ENCODE measurements at regions not wholly inside any gene's neighbourhood (a gene's known extent, or its start where the extent isn't known, plus 50 kb on each side); places are given as distances from the start of the nearest gene placed in this dataset.

DNA sequence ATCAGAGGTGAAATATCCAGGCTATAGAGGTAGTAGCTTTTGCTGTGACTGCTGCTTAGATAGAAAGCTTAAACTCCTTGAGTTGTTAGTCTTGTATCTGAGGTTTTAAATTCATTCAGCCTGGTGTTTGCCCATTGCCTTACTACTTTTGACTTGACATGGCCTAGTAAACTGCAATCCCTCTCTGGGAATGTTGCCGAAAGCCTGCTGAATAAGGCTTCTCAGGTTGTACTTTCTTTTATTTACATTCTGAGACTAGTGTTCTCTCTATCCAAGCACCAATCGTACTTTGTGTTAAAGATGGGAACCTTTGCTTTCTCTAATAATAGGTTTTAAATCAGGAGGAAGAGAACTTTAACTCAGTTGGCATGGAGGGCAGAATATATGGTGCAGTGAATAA lies 357.6 kb upstream of the CWC22 start:
- H3K36me3 ChIP-seq (replicated peaks; ENCODE audit: insufficient read depth, low read length): no peaks in the 10 kb centered on the region
- H3K79me2 ChIP-seq (ENCODE audit: low read length): no peaks in the 10 kb centered on the region
- H3K4me1 ChIP-seq (ENCODE audit: low read length): peaks cover 24% of the 10 kb centered on the region
- H3K9me3 ChIP-seq (replicated peaks; ENCODE audit: insufficient read depth, low read length): no peaks in the 10 kb centered on the region
- TF ChIP-seq EZH2phosphoT487 (IDR thresholded peaks at IDR 0.05; ENCODE audit: low read length) (no peak), EZH2 (optimal IDR thresholded peaks at IDR 0.05; ENCODE audit: low read depth, low read length) (no peak)
- TF ChIP-seq, protein P1, sequence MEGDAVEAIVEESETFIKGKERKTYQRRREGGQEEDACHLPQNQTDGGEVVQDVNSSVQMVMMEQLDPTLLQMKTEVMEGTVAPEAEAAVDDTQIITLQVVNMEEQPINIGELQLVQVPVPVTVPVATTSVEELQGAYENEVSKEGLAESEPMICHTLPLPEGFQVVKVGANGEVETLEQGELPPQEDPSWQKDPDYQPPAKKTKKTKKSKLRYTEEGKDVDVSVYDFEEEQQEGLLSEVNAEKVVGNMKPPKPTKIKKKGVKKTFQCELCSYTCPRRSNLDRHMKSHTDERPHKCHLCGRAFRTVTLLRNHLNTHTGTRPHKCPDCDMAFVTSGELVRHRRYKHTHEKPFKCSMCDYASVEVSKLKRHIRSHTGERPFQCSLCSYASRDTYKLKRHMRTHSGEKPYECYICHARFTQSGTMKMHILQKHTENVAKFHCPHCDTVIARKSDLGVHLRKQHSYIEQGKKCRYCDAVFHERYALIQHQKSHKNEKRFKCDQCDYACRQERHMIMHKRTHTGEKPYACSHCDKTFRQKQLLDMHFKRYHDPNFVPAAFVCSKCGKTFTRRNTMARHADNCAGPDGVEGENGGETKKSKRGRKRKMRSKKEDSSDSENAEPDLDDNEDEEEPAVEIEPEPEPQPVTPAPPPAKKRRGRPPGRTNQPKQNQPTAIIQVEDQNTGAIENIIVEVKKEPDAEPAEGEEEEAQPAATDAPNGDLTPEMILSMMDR (IDR thresholded peaks at IDR 0.05; ENCODE audit: low read length): no peak
- no peaks in the 10 kb centered on the region for H3K9me2 ChIP-seq (replicated peaks; ENCODE audit: insufficient read depth, low read length)
- no peak overlapping the region for H3K9ac ChIP-seq (ENCODE audit: low read length)
- peaks cover 20% of the 10 kb centered on the region for H3F3A ChIP-seq (ENCODE audit: insufficient read depth, low read length)
- no peaks in the 10 kb centered on the region for H4K20me1 ChIP-seq (ENCODE audit: insufficient read depth, low read length)
- no peaks in the 10 kb centered on the region for H3K27me3 ChIP-seq (replicated peaks; ENCODE audit: insufficient read depth, low read length)
- no peak overlapping the region for H3K4me2 ChIP-seq (ENCODE audit: low read depth, low read length)
- H3K4me3 ChIP-seq (ENCODE audit: low read length): no peak overlapping the region
- no peak overlapping the region for H3K27ac ChIP-seq (ENCODE audit: low read length)
- DNase-seq: no peak
- no peak overlapping the region for H2AFZ ChIP-seq (ENCODE audit: low read length)

DNA sequence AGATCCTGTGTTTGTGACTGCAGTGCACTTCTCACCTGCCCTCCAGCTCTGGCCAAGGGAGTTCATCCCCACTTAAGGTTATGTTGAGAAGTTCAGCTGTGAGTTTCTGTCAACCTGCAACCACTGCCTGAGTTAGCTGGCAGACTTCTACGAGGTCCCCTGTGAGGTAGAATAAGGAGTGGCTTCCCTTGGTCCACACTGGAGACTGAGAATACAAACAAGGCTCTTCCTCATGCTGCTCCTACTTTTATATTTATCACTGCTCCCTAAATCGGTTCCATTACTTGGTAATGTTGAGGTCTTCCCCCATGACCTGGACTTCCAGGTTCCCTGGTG lies 353.2 kb upstream of the CWC22 start:
- no peak for DNase-seq
- no peaks in the 10 kb centered on the region for H3K9me2 ChIP-seq (replicated peaks; ENCODE audit: insufficient read depth, low read length)
- TF ChIP-seq EZH2 (optimal IDR thresholded peaks at IDR 0.05; ENCODE audit: low read depth, low read length) (no peak), EZH2phosphoT487 (IDR thresholded peaks at IDR 0.05; ENCODE audit: low read length) (no peak)
- TF ChIP-seq, protein P1 (IDR thresholded peaks at IDR 0.05; ENCODE audit: low read length): no peak
- H3F3A ChIP-seq (ENCODE audit: insufficient read depth, low read length): peaks cover 37% of the 10 kb centered on the region
- peak overlapping the region; percentile 74 for H3K4me2 ChIP-seq (ENCODE audit: low read depth, low read length)
- peak overlapping the region; percentile 79 for H2AFZ ChIP-seq (ENCODE audit: low read length)
- H3K9me3 ChIP-seq (replicated peaks; ENCODE audit: insufficient read depth, low read length): no peaks in the 10 kb centered on the region
- H3K4me1 ChIP-seq (ENCODE audit: low read length): peaks cover 42% of the 10 kb centered on the region
- H3K4me3 ChIP-seq (ENCODE audit: low read length): peak overlapping the region; percentile 31
- H4K20me1 ChIP-seq (ENCODE audit: insufficient read depth, low read length): no peaks in the 10 kb centered on the region
- no peaks in the 10 kb centered on the region for H3K27me3 ChIP-seq (replicated peaks; ENCODE audit: insufficient read depth, low read length)
- no peaks in the 10 kb centered on the region for H3K36me3 ChIP-seq (replicated peaks; ENCODE audit: insufficient read depth, low read length)
- peak overlapping the region; percentile 91 for H3K27ac ChIP-seq (ENCODE audit: low read length)
- H3K9ac ChIP-seq (ENCODE audit: low read length): peak overlapping the region; percentile 32; the same call in 1 of the 2 replicates
- no peaks in the 10 kb centered on the region for H3K79me2 ChIP-seq (ENCODE audit: low read length)

DNA sequence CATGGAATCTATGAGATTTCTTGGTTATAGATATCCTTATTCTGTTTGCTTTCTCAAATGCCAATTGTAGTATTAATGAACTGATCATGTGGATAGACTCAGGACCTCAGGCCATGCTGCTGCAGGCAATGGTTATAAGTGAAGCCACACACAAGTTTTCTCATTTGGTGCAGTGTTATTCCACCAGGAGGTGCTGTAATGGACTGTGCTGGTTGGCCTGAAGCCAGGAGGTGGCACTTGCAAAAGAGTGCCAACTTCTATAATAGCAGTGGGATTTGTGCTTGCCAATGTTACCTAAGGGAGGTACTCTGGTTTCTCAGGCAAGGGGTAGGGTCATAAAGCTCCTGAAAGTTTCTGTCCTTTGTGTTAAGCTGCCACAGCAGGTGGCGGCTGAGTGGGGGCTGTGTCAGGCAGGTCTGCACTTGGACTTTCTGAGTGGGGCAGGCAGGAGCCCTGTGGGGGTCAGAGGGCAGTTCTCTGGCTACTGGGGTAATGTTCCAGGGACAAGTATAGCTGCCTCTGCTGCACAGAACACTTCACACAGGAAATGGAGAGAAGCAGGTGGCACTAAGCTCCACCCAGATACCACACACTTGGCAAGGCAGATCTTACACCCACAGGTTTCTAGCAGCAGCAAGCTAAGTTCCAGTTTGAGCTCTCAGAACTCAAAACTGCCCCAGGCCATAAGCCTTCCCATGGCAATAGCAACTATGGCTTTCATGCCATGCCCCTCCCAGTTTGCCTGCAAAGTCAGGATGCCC lies 352.6 kb upstream of the CWC22 start:
- Histone ChIP-seq H3F3A (ENCODE audit: insufficient read depth, low read length) (peaks cover 37% of the 10 kb centered on the region), H4K20me1 (ENCODE audit: insufficient read depth, low read length) (no peaks in the 10 kb centered on the region), H3K4me3 (ENCODE audit: low read length) (peak overlapping the region; percentile 31; the same call in 1 of the 2 replicates), H3K9me3 (replicated peaks; ENCODE audit: insufficient read depth, low read length) (no peaks in the 10 kb centered on the region), H2AFZ (ENCODE audit: low read length) (peak overlapping the region; percentile 79), H3K9me2 (replicated peaks; ENCODE audit: insufficient read depth, low read length) (no peaks in the 10 kb centered on the region), H3K9ac (ENCODE audit: low read length) (peak overlapping the region; percentile 32; the same call in 1 of the 2 replicates), H3K4me2 (ENCODE audit: low read depth, low read length) (peak overlapping the region; percentile 74), H3K27me3 (replicated peaks; ENCODE audit: insufficient read depth, low read length) (no peaks in the 10 kb centered on the region), H3K4me1 (ENCODE audit: low read length) (peaks cover 42% of the 10 kb centered on the region), H3K36me3 (replicated peaks; ENCODE audit: insufficient read depth, low read length) (no peaks in the 10 kb centered on the region), H3K27ac (ENCODE audit: low read length) (peak overlapping the region; percentile 91), H3K79me2 (ENCODE audit: low read length) (no peaks in the 10 kb centered on the region)
- TF ChIP-seq EZH2 (optimal IDR thresholded peaks at IDR 0.05; ENCODE audit: low read depth, low read length) (no peak), EZH2phosphoT487 (IDR thresholded peaks at IDR 0.05; ENCODE audit: low read length) (no peak)
- TF ChIP-seq, protein P1 (IDR thresholded peaks at IDR 0.05; ENCODE audit: low read length): peak; percentile 83
- peak; percentile 97 for DNase-seq
